Astrocyte (in vitro differentiated cells and primary cell): ENCODE measurements at regions not wholly inside any gene's neighbourhood (a gene's known extent, or its start where the extent isn't known, plus 50 kb on each side); places are given as distances from the start of the nearest gene placed in this dataset.

Source experiments
- DNase-seq: peaks from one replicate; pipeline ENCODE4 v3.0.0-alpha.2; 2010; ENCODE audit warnings: low read depth
- FAIRE-seq: peaks from 2 replicates; lab custom pipeline; 2011; peaks lifted over from hg19 to GRCh38; lab: Jason Lieb, UNC
- H2AFZ ChIP-seq: 2 replicates; pipeline ENCODE4 v1.6.0; 2012; ENCODE audit warnings: low read depth, low read length, inconsistent platforms
- H3K27ac ChIP-seq: 2 replicates; pipeline ENCODE4 v1.5.1; 2011; ENCODE audit warnings: low read depth, low read length, inconsistent platforms
- H3K27me3 ChIP-seq: 2 replicates; pipeline ENCODE4 v1.6.0; 2011; ENCODE audit warnings: low read length, inconsistent platforms; ENCODE audit not compliant: insufficient read depth
- H3K36me3 ChIP-seq: 2 replicates; pipeline ENCODE4 v1.5.1; 2011; ENCODE audit warnings: low read length, inconsistent platforms; ENCODE audit not compliant: insufficient read depth
- H3K4me1 ChIP-seq: 2 replicates; pipeline ENCODE4 v1.5.1; 2011; ENCODE audit warnings: low read length, inconsistent platforms; ENCODE audit not compliant: insufficient read depth
- H3K4me2 ChIP-seq: 2 replicates; pipeline ENCODE4 v1.6.0; 2012; ENCODE audit warnings: low read length, inconsistent platforms
- H3K4me3 ChIP-seq: 2 replicates; pipeline ENCODE4 v1.5.1; 2011; ENCODE audit warnings: low read depth, mild to moderate bottlenecking, low read length, inconsistent platforms; ENCODE audit not compliant: insufficient read depth
- H3K79me2 ChIP-seq: 2 replicates; pipeline ENCODE4 v1.6.0; 2012; ENCODE audit warnings: mild to moderate bottlenecking, low read length, inconsistent platforms; ENCODE audit not compliant: insufficient read depth
- H3K9ac ChIP-seq: 2 replicates; pipeline ENCODE4 v1.6.0; 2012; ENCODE audit warnings: mild to moderate bottlenecking, low read length, inconsistent platforms
- H3K9me3 ChIP-seq: 2 replicates; pipeline ENCODE4 v1.5.1; 2012; ENCODE audit warnings: low read depth, mild to moderate bottlenecking, low read length, inconsistent platforms; ENCODE audit not compliant: insufficient read depth
- H4K20me1 ChIP-seq: 2 replicates; pipeline ENCODE4 v1.6.0; 2012; ENCODE audit warnings: low read length, inconsistent platforms; ENCODE audit not compliant: insufficient read depth
- H3K27ac Mint-ChIP-seq: one replicate; pipeline ENCODE4 v1.8.0; 2021; ENCODE audit warnings: mild to moderate bottlenecking, mixed read lengths; ENCODE audit not compliant: unreplicated experiment
- H3K27me3 Mint-ChIP-seq: one replicate; pipeline ENCODE4 v1.8.0; 2021; ENCODE audit warnings: low read depth, mixed read lengths; ENCODE audit not compliant: unreplicated experiment
- H3K36me3 Mint-ChIP-seq: one replicate; pipeline ENCODE4 v1.8.0; 2021; ENCODE audit warnings: low read depth, mixed read lengths; ENCODE audit not compliant: unreplicated experiment
- H3K4me1 Mint-ChIP-seq: one replicate; pipeline ENCODE4 v1.8.0; 2021; ENCODE audit warnings: low read depth, mixed read lengths; ENCODE audit not compliant: unreplicated experiment
- H3K4me3 Mint-ChIP-seq: one replicate; pipeline ENCODE4 v1.8.0; 2021; ENCODE audit warnings: mild to moderate bottlenecking, moderate library complexity, mixed read lengths; ENCODE audit not compliant: unreplicated experiment
- H3K9me3 Mint-ChIP-seq: one replicate; pipeline ENCODE4 v1.8.0; 2021; ENCODE audit warnings: mild to moderate bottlenecking, mixed read lengths; ENCODE audit not compliant: unreplicated experiment
- CTCF ChIP-seq: IDR thresholded peaks from 2 replicates; pipeline ENCODE4 v1.5.1; 2011; ENCODE audit warnings: low read depth, mild to moderate bottlenecking, inconsistent platforms, low read length, moderate library complexity; ENCODE audit not compliant: insufficient read depth
- EZH2 ChIP-seq: IDR thresholded peaks from 2 replicates; pipeline ENCODE4 v1.6.1; 2012; ENCODE audit warnings: mild to moderate bottlenecking, low read length, inconsistent platforms; ENCODE audit not compliant: insufficient read depth

DNA sequence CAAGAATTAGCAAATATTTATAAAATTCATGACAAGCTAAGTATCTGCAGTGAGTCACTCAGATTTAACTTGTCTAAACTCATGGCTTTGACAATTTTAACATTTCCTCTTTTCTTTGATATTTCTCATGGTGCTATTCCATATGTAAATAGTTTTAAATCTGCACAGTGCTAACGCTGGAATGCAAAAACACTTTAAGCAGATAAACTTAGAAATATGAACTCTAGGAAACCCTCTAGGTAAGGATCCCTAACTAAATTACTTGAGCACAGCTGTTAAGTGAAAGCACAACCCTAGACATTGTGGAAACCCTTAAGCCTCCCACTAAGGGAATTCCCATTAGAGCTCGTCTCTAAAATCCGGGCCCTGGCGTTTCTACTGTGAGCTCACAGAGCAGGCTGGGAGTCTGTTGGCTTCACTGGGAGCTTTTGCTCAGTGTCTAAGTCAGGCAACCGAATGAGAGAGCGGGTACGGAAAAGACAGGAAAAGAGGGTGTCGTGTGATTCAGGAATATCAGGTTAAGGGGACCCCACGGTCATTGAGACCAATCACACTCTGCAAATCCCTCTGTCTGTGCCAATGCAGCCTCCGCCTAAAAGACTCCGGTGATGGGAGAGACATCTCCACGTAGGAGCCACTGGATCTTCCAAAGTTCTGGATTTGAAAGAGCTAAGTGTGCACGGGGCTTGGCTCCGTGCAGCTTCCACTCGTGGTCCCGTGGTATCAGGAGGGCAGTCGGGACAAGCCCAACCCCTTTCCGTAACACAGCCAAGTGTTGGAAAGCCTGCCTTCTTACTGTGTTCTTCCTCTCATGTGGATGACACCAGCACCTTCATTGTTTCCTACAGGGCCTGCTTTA lies 112.3 kb upstream of the RPS6KA2 start:
- Histone ChIP-seq H2AFZ (no peak overlapping the region), H3K4me3 (no peak overlapping the region), H3K4me1 (peaks cover 26% of the 10 kb centered on the region), H3K9ac (no peak overlapping the region), H3K9me3 (no peaks in the 10 kb centered on the region), H3K4me2 (no peak overlapping the region), H4K20me1 (no peaks in the 10 kb centered on the region), H3K79me2 (no peaks in the 10 kb centered on the region), H3K27me3 (no peaks in the 10 kb centered on the region), H3K36me3 (no peaks in the 10 kb centered on the region), H3K27ac (no peak overlapping the region)
- Mint-ChIP-seq H3K36me3 (no peaks in the 10 kb centered on the region), H3K27me3 (no peaks in the 10 kb centered on the region), H3K4me3 (peak overlapping the region; percentile 40), H3K4me1 (peaks cover 47% of the 10 kb centered on the region), H3K9me3 (no peaks in the 10 kb centered on the region), H3K27ac (peak overlapping the region; percentile 72)
- FAIRE-seq: no peak
- TF ChIP-seq EZH2 (no peak), CTCF (no peak)
- DNase-seq: no peak

- no peak overlapping the region for H3K4me3 Mint-ChIP-seq
- TF ChIP-seq EZH2 (no peak), CTCF (no peak)
- no peak overlapping the region for H3K4me3 ChIP-seq
- peaks cover 43% of the 10 kb centered on the region for H3K4me1 Mint-ChIP-seq
- H3K9me3 ChIP-seq: no peaks in the 10 kb centered on the region
- H3K27me3 Mint-ChIP-seq: no peaks in the 10 kb centered on the region
- H3K36me3 Mint-ChIP-seq: no peaks in the 10 kb centered on the region
- H3K9ac ChIP-seq: no peak overlapping the region
- H3K4me2 ChIP-seq: no peak overlapping the region
- no peak overlapping the region for H3K27ac ChIP-seq
- H3K27ac Mint-ChIP-seq: peak overlapping the region; percentile 83
- H4K20me1 ChIP-seq: no peaks in the 10 kb centered on the region
- H2AFZ ChIP-seq: peak overlapping the region; percentile 1
- no peaks in the 10 kb centered on the region for H3K27me3 ChIP-seq
- DNase-seq: no peak
- no peaks in the 10 kb centered on the region for H3K36me3 ChIP-seq
- no peak for FAIRE-seq
- H3K4me1 ChIP-seq: peaks cover 18% of the 10 kb centered on the region
- H3K79me2 ChIP-seq: no peaks in the 10 kb centered on the region
- no peaks in the 10 kb centered on the region for H3K9me3 Mint-ChIP-seq
These were observed 111.5 kb upstream of the RPS6KA2 start for GRCh38 chr6:166738386-166739116.
